ENCODE measurements at regions not wholly inside any gene's neighbourhood (a gene's known extent, or its start where the extent isn't known, plus 50 kb on each side); places are given as distances from the start of the nearest gene placed in this dataset.

GRCh38 chr3:117480972-117481371 lies 771.4 kb downstream of the TUSC7 start:
- Histone ChIP-seq H3K9me3 (replicated peaks in 1 of 3) (no peaks in the 10 kb centered on the region), H3K27me3 (no peaks in the 10 kb centered on the region), H3K36me3 (replicated peaks in 1 of 2) (no peaks in the 10 kb centered on the region), H3K4me3 (no peak overlapping the region), H3K27ac (no peak overlapping the region), H3K4me1 (replicated peaks in 1 of 2) (no peaks in the 10 kb centered on the region)
- intact Hi-C loops (cut with DNase I) = no loop called here
- 73 to 92% (median 85%) methylated on average over 1 of the region's 1 CpG for WGBS, 4 donors
- TF ChIP-seq CTCF (IDR thresholded peaks at IDR 0.05) (no peak), POLR2A (IDR thresholded peaks at IDR 0.05) (no peak)
- DNase-seq = no peak

- TF ChIP-seq CTCF (IDR thresholded peaks at IDR 0.05) (no peak), POLR2A (IDR thresholded peaks at IDR 0.05) (no peak)
- H3K4me3 ChIP-seq = no peak overlapping the region
- intact Hi-C loops (cut with DNase I) = no loop called here
- no peaks in the 10 kb centered on the region for H3K27me3 ChIP-seq
- WGBS, 4 donors = 95 to 100% (median 96%) methylated on average over 4 of the region's 4 CpGs
- H3K36me3 ChIP-seq (replicated peaks in 1 of 2) = no peaks in the 10 kb centered on the region
- no peaks in the 10 kb centered on the region for H3K4me1 ChIP-seq (replicated peaks in 1 of 2)
- no peak for DNase-seq
- H3K9me3 ChIP-seq (replicated peaks in 1 of 3) = no peaks in the 10 kb centered on the region
- no peak overlapping the region for H3K27ac ChIP-seq
Observed at GRCh38 chr3:117483839-117484238, 774.3 kb downstream of the TUSC7 start.

- no peak for DNase-seq
- Histone ChIP-seq H3K4me3 (no peak overlapping the region), H3K4me1 (replicated peaks in 1 of 2) (no peaks in the 10 kb centered on the region), H3K27me3 (no peaks in the 10 kb centered on the region), H3K27ac (no peak overlapping the region), H3K36me3 (replicated peaks in 1 of 2) (no peaks in the 10 kb centered on the region), H3K9me3 (replicated peaks in 1 of 3) (no peaks in the 10 kb centered on the region)
- TF ChIP-seq POLR2A (IDR thresholded peaks at IDR 0.05) (no peak), CTCF (IDR thresholded peaks at IDR 0.05) (no peak)
- intact Hi-C loops (cut with DNase I) = no loop called here
Observed at GRCh38 chr3:117485841-117486240, 776.3 kb downstream of the TUSC7 start.

- Histone ChIP-seq H3K4me3 (no peak overlapping the region), H3K27me3 (no peaks in the 10 kb centered on the region), H3K36me3 (replicated peaks in 1 of 2) (no peaks in the 10 kb centered on the region), H3K27ac (no peak overlapping the region), H3K9me3 (replicated peaks in 1 of 3) (no peaks in the 10 kb centered on the region), H3K4me1 (replicated peaks in 1 of 2) (no peaks in the 10 kb centered on the region)
- 69 to 89% (median 75%) methylated on average over 5 of the region's 5 CpGs for WGBS, 4 donors
- TF ChIP-seq CTCF (IDR thresholded peaks at IDR 0.05) = no peak
- no peak for TF ChIP-seq POLR2A (IDR thresholded peaks at IDR 0.05)
- no peak for DNase-seq
- intact Hi-C loops (cut with DNase I) = no loop called here
Observed at GRCh38 chr3:117486719-117487716, 777.4 kb downstream of the TUSC7 start.

Measured in adrenal gland (tissue), 9 donors.